Neural cell (in vitro differentiated cells): ENCODE measurements at regions not wholly inside any gene's neighbourhood (a gene's known extent, or its start where the extent isn't known, plus 50 kb on each side); places are given as distances from the start of the nearest gene placed in this dataset.
"Not testable (repeated sequence)": the region's sequence is repeated elsewhere in the genome, so short reads cannot be mapped to it uniquely, and the experiment has no call there.

Experiments
- H2AFZ ChIP-seq: fragments of 200-600, 300-800 bp; sonication (generic), shearing (Covaris generic); 2 replicates; pipeline ENCODE4 v1.6.0; 2014; ENCODE audit warnings: low read depth, mild to moderate bottlenecking, antibody characterized with exemption, low read length, moderate library complexity
- H3F3A ChIP-seq: fragments of 200-600 bp; shearing (Covaris generic); 2 replicates; pipeline ENCODE4 v1.6.1; 2016; ENCODE audit warnings: mild to moderate bottlenecking, moderate library complexity, mixed read lengths, antibody characterized with exemption, low read length; ENCODE audit not compliant: insufficient read depth, poor library complexity, severe bottlenecking
- H3K27ac ChIP-seq: fragments of 200-600, 300-800 bp; sonication (generic), shearing (Covaris generic); 2 replicates; pipeline ENCODE4 v1.5.1; 2014; ENCODE audit warnings: mild to moderate bottlenecking, low read length, moderate library complexity
- H3K27me3 ChIP-seq: fragments of 300-800, 200-600 bp; sonication (generic), shearing (Covaris generic); 2 replicates; pipeline ENCODE4 v1.6.0; 2014; ENCODE audit warnings: mild to moderate bottlenecking, low read depth, low read length, moderate library complexity; ENCODE audit not compliant: insufficient read depth
- H3K36me3 ChIP-seq: fragments of 300-800, 200-600 bp; sonication (generic), shearing (Covaris generic); 2 replicates; pipeline ENCODE4 v1.5.1; 2014; ENCODE audit warnings: mild to moderate bottlenecking, antibody characterized with exemption, low read length, moderate library complexity; ENCODE audit not compliant: insufficient read depth
- H3K4me2 ChIP-seq: fragments of 300-800, 200-600 bp; sonication (generic), shearing (Covaris generic); 2 replicates; pipeline ENCODE4 v1.6.0; 2014; ENCODE audit warnings: mild to moderate bottlenecking, low read length
- H3K4me3 ChIP-seq: fragments of 300-800, 200-600 bp; sonication (generic), shearing (Covaris generic); 2 replicates; pipeline ENCODE4 v1.5.1; 2014; ENCODE audit warnings: mild to moderate bottlenecking, low read length, moderate library complexity
- H3K79me2 ChIP-seq: fragments of 200-600 bp; shearing (Covaris generic); replicated peaks from 2 replicates; pipeline ENCODE4 v1.6.0; 2014; ENCODE audit warnings: mild to moderate bottlenecking, low read length, moderate library complexity; ENCODE audit not compliant: insufficient read depth
- H3K9ac ChIP-seq: fragments of 300-800, 200-600 bp; sonication (generic), shearing (Covaris generic); 2 replicates; pipeline ENCODE4 v1.6.1; 2016; ENCODE audit warnings: mild to moderate bottlenecking, low read length, mixed read lengths
- H3K9me2 ChIP-seq: fragments of 200-600 bp; shearing (Covaris generic); 2 replicates; pipeline ENCODE4 v1.6.1; 2016; ENCODE audit warnings: mild to moderate bottlenecking, low read length, mixed read lengths; ENCODE audit not compliant: insufficient read depth
- H3K9me3 ChIP-seq: fragments of 200-600, 300-800 bp; sonication (generic), shearing (Covaris generic); 2 replicates; pipeline ENCODE4 v1.6.1; 2016; ENCODE audit warnings: mild to moderate bottlenecking, mixed run types, low read length, moderate library complexity, mixed read lengths
- H4K20me1 ChIP-seq: fragments of 200-600 bp; shearing (Covaris generic); 2 replicates; pipeline ENCODE4 v1.6.1; 2016; ENCODE audit warnings: mild to moderate bottlenecking, mixed run types; ENCODE audit not compliant: insufficient read depth
- EP300 ChIP-seq: fragments of 450-650 bp; conservative IDR thresholded peaks from 2 replicates; pipeline ENCODE4 v1.6.1; 2014; ENCODE audit warnings: antibody characterized with exemption, mild to moderate bottlenecking, moderate library complexity; ENCODE audit not compliant: poor library complexity, severe bottlenecking
- EZH2 ChIP-seq: fragments of 200-600, 300-800 bp; shearing (Covaris generic), sonication (generic); IDR thresholded peaks from 2 replicates; pipeline ENCODE4 v1.6.1; 2014; ENCODE audit warnings: antibody characterized with exemption, low read length, borderline replicate concordance, mild to moderate bottlenecking; ENCODE audit not compliant: insufficient read depth, poor library complexity, severe bottlenecking
- MXI1 ChIP-seq: fragments of 450-650 bp; conservative IDR thresholded peaks from 2 replicates; pipeline ENCODE4 v1.6.1; 2014; ENCODE audit warnings: antibody characterized with exemption, mild to moderate bottlenecking; ENCODE audit not compliant: poor library complexity, severe bottlenecking
- POLR2AphosphoS5 ChIP-seq: IDR thresholded peaks from 2 replicates; pipeline ENCODE4 v1.6.1; 2012
- RAD21 ChIP-seq: fragments of 450-650 bp; conservative IDR thresholded peaks from 2 replicates; pipeline ENCODE4 v1.6.1; 2014; ENCODE audit warnings: antibody characterized with exemption, mild to moderate bottlenecking, moderate library complexity
- SMC3 ChIP-seq: fragments of 450-650 bp; conservative IDR thresholded peaks from 2 replicates; pipeline ENCODE4 v1.6.1; 2014; ENCODE audit warnings: antibody characterized with exemption, mild to moderate bottlenecking, moderate library complexity; ENCODE audit not compliant: poor library complexity
- TAF1 ChIP-seq: IDR thresholded peaks from 2 replicates; pipeline ENCODE4 v1.6.1; 2012; ENCODE audit warnings: low read depth
- TF ChIP-seq, protein P1 (sequence below): fragments of 450-650 bp; IDR thresholded peaks from 2 replicates; pipeline ENCODE4 v1.5.1; 2014; ENCODE audit warnings: antibody characterized with exemption, mild to moderate bottlenecking, moderate library complexity; ENCODE audit not compliant: poor library complexity, severe bottlenecking
- TF ChIP-seq, protein P2 (sequence below): IDR thresholded peaks from 2 replicates; pipeline ENCODE4 v1.6.1; 2012; ENCODE audit warnings: borderline replicate concordance

DNA sequence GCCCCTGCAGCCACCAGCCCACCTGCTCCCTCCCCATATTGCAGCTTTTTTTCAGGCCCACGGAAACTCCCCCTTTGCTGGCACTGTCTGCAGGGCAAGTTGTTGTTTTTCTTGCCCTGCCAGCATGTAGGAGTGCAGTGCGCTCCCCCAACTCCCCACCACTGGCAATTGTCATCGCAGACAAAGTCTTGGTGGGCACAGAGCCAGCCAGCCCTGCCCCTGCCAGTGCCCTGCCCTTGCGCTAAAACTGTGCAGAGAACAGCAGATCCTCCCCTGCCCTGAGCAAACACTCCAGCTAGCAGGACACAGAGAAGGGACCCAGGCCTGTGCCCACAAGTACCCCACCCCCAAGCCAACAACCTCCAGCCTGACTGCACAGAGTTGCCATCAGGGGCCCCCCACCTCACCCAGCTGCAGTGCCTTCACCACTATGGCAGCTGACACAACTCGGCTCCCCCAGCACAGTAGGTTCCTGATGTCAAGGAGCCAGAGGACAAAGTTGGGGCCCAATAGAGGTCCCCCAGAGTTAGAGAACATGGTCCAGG lies 158.1 kb upstream of the ARHGAP42 start:
- no peaks in the 10 kb centered on the region for H3K9me3 ChIP-seq
- no peaks in the 10 kb centered on the region for H3K36me3 ChIP-seq
- no peak overlapping the region for H3K4me2 ChIP-seq
- no peak overlapping the region for H2AFZ ChIP-seq
- no peaks in the 10 kb centered on the region for H3K27me3 ChIP-seq
- no peak overlapping the region for H3K9ac ChIP-seq
- TF ChIP-seq, protein P1, sequence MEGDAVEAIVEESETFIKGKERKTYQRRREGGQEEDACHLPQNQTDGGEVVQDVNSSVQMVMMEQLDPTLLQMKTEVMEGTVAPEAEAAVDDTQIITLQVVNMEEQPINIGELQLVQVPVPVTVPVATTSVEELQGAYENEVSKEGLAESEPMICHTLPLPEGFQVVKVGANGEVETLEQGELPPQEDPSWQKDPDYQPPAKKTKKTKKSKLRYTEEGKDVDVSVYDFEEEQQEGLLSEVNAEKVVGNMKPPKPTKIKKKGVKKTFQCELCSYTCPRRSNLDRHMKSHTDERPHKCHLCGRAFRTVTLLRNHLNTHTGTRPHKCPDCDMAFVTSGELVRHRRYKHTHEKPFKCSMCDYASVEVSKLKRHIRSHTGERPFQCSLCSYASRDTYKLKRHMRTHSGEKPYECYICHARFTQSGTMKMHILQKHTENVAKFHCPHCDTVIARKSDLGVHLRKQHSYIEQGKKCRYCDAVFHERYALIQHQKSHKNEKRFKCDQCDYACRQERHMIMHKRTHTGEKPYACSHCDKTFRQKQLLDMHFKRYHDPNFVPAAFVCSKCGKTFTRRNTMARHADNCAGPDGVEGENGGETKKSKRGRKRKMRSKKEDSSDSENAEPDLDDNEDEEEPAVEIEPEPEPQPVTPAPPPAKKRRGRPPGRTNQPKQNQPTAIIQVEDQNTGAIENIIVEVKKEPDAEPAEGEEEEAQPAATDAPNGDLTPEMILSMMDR, result no peak
- TF ChIP-seq EP300 (no peak), POLR2AphosphoS5 (no peak), TAF1 (no peak), MXI1 (no peak), RAD21 (no peak), EZH2 (no peak), SMC3 (no peak)
- TF ChIP-seq, protein P2, sequence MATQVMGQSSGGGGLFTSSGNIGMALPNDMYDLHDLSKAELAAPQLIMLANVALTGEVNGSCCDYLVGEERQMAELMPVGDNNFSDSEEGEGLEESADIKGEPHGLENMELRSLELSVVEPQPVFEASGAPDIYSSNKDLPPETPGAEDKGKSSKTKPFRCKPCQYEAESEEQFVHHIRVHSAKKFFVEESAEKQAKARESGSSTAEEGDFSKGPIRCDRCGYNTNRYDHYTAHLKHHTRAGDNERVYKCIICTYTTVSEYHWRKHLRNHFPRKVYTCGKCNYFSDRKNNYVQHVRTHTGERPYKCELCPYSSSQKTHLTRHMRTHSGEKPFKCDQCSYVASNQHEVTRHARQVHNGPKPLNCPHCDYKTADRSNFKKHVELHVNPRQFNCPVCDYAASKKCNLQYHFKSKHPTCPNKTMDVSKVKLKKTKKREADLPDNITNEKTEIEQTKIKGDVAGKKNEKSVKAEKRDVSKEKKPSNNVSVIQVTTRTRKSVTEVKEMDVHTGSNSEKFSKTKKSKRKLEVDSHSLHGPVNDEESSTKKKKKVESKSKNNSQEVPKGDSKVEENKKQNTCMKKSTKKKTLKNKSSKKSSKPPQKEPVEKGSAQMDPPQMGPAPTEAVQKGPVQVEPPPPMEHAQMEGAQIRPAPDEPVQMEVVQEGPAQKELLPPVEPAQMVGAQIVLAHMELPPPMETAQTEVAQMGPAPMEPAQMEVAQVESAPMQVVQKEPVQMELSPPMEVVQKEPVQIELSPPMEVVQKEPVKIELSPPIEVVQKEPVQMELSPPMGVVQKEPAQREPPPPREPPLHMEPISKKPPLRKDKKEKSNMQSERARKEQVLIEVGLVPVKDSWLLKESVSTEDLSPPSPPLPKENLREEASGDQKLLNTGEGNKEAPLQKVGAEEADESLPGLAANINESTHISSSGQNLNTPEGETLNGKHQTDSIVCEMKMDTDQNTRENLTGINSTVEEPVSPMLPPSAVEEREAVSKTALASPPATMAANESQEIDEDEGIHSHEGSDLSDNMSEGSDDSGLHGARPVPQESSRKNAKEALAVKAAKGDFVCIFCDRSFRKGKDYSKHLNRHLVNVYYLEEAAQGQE, result no peak
- no peaks in the 10 kb centered on the region for H4K20me1 ChIP-seq
- no peak overlapping the region for H3K27ac ChIP-seq
- no peak overlapping the region for H3K4me3 ChIP-seq
- no peaks in the 10 kb centered on the region for H3F3A ChIP-seq
- no peaks in the 10 kb centered on the region for H3K9me2 ChIP-seq
- no peaks in the 10 kb centered on the region for H3K79me2 ChIP-seq

DNA sequence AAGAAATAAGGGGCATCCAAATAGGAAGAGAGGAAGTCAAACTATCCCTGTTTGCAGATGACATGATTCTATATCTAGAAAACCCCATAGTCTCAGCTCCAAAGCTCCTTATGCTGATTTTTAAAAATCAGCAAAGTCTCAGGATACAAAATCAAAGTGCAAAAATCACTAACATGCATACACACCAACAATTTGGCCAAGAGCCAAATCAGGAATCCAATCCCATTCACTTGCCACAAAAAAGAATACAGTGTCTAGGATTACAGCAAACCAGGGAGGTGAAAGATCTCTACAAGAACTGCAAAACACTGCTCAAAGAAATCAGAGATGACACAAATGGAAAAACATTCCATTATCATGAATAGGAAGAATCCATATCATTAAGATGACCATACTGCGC lies 155.8 kb upstream of the ARHGAP42 start:
- H3K4me2 ChIP-seq, H3K27me3 ChIP-seq, H3K27ac ChIP-seq, H3K36me3 ChIP-seq, H2AFZ ChIP-seq, H3F3A ChIP-seq, H3K9ac ChIP-seq, H3K79me2 ChIP-seq, H3K9me2 ChIP-seq, H3K4me3 ChIP-seq, H3K9me3 ChIP-seq, H4K20me1 ChIP-seq: not testable (repeated sequence)

DNA sequence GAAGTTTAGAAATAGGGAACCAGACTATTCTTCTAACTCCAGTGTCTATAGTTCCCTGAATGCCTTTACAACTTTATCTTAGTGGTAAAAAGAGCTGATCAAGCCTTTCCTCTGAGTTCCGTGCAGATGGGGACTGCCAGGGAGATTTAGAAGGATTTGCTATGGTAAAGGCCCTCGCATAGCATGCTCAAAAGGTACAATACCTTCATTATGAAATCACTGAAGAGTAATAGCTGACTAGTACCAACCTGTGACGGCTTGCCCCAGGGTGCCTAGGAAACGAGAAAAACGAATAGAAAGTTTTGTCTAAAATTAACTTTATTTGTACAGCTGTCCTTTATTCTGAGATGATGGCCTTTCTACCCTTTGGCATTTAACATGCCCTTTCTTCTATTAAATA lies 150.1 kb upstream of the ARHGAP42 start:
- H3K36me3 ChIP-seq, result no peaks in the 10 kb centered on the region
- no peak overlapping the region for H3K4me3 ChIP-seq
- no peak for TF ChIP-seq POLR2AphosphoS5
- TF ChIP-seq EP300, result no peak
- TF ChIP-seq, protein P2, result no peak
- TF ChIP-seq MXI1, result no peak
- no peak for TF ChIP-seq SMC3
- TF ChIP-seq, protein P1, result no peak
- no peak for TF ChIP-seq RAD21
- TF ChIP-seq TAF1, result no peak
- TF ChIP-seq EZH2, result no peak
- no peaks in the 10 kb centered on the region for H3K9me3 ChIP-seq
- H3K27ac ChIP-seq, result no peak overlapping the region
- no peaks in the 10 kb centered on the region for H4K20me1 ChIP-seq
- H3K27me3 ChIP-seq, result no peaks in the 10 kb centered on the region
- no peak overlapping the region for H2AFZ ChIP-seq
- H3F3A ChIP-seq, result no peaks in the 10 kb centered on the region
- H3K9ac ChIP-seq, result no peak overlapping the region
- H3K9me2 ChIP-seq, result no peaks in the 10 kb centered on the region
- H3K79me2 ChIP-seq, result no peaks in the 10 kb centered on the region
- H3K4me2 ChIP-seq, result no peak overlapping the region
